ENCODE measurements at regions not wholly inside any gene's neighbourhood (a gene's known extent, or its start where the extent isn't known, plus 50 kb on each side); places are given as distances from the start of the nearest gene placed in this dataset.

- TF ChIP-seq CTCF (IDR thresholded peaks at IDR 0.05) (no peak), POLR2A (IDR thresholded peaks at IDR 0.05) (no peak)
Observed at GRCh38 chr5:112597831-112598230, 139.9 kb upstream of the APC start.
